HL-60 (cell line): ENCODE measurements at regions not wholly inside any gene's neighbourhood (a gene's known extent, or its start where the extent isn't known, plus 50 kb on each side); places are given as distances from the start of the nearest gene placed in this dataset.

Source experiments
- DNase-seq, 2 experiments: peaks; one replicate each; pipeline ENCODE4 v3.0.0-alpha.2; 2010 to 2020; ENCODE audit warnings: low read depth in 1 of 2, low spot score in 1 of 2
- H3K27ac ChIP-seq: fragments of 250-450 bp; sonication (Bioruptor Pico); replicated peaks from 2 replicates; pipeline ENCODE4 v1.5.1; 2020; ENCODE audit warnings: mild to moderate bottlenecking, moderate library complexity
- H3K27me3 ChIP-seq: fragments of 250-450 bp; sonication (Bioruptor Pico); 2 replicates; pipeline ENCODE4 v1.5.1; 2021; ENCODE audit warnings: mild to moderate bottlenecking, moderate library complexity; ENCODE audit not compliant: insufficient read depth, poor library complexity, severe bottlenecking
- H3K4me3 ChIP-seq: replicated peaks from 2 replicates; pipeline ENCODE4 v1.5.1; 2011; ENCODE audit warnings: mild to moderate bottlenecking, control low read depth, low read length; ENCODE audit not compliant: insufficient read depth
- GABPA ChIP-seq: IDR thresholded peaks from 2 replicates; pipeline ENCODE4 v1.6.1; 2012; ENCODE audit warnings: low read depth
- POLR2AphosphoS5 ChIP-seq: IDR thresholded peaks from 2 replicates; pipeline ENCODE4 v1.6.1; 2012; ENCODE audit warnings: low read depth
- SPI1 ChIP-seq: IDR thresholded peaks from 2 replicates; pipeline ENCODE4 v1.6.1; 2012; ENCODE audit warnings: low read depth, mild to moderate bottlenecking, borderline replicate concordance
- TF ChIP-seq, protein P1 (sequence below): IDR thresholded peaks from 2 replicates; pipeline ENCODE4 v1.6.1; 2012; ENCODE audit warnings: low read depth; ENCODE audit not compliant: insufficient replicate concordance
- TF ChIP-seq, protein P2 (sequence below): IDR thresholded peaks from one replicate; pipeline ENCODE4 v1.5.1; 2011; ENCODE audit warnings: low read length, control low read depth, inconsistent platforms; ENCODE audit not compliant: insufficient read depth

DNA sequence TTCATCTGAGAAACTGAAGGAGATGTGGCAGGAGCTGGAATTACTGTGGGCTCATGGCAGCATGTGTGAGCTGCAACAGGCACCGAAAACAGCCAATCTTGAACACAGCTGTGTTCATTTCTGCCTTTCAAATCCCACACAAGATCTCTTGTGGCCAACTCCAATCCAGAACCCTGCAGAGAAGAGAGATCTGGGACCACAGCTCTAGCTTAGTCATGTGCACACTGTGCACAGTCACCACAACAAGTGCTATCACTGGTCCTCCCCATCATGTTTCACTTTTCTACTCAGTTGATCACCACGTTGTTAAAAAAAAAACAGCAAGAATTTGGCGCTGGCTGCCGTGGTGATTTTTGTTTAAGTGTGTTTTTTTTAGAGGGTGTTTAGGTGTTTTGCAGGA is 254.5 kb upstream of the ELAC2 start:
- Histone ChIP-seq H3K27ac (no peak overlapping the region), H3K27me3 (no peaks in the 10 kb centered on the region), H3K4me3 (no peak overlapping the region)
- TF ChIP-seq SPI1 (no peak), POLR2AphosphoS5 (no peak), GABPA (no peak)
- TF ChIP-seq, protein P1, sequence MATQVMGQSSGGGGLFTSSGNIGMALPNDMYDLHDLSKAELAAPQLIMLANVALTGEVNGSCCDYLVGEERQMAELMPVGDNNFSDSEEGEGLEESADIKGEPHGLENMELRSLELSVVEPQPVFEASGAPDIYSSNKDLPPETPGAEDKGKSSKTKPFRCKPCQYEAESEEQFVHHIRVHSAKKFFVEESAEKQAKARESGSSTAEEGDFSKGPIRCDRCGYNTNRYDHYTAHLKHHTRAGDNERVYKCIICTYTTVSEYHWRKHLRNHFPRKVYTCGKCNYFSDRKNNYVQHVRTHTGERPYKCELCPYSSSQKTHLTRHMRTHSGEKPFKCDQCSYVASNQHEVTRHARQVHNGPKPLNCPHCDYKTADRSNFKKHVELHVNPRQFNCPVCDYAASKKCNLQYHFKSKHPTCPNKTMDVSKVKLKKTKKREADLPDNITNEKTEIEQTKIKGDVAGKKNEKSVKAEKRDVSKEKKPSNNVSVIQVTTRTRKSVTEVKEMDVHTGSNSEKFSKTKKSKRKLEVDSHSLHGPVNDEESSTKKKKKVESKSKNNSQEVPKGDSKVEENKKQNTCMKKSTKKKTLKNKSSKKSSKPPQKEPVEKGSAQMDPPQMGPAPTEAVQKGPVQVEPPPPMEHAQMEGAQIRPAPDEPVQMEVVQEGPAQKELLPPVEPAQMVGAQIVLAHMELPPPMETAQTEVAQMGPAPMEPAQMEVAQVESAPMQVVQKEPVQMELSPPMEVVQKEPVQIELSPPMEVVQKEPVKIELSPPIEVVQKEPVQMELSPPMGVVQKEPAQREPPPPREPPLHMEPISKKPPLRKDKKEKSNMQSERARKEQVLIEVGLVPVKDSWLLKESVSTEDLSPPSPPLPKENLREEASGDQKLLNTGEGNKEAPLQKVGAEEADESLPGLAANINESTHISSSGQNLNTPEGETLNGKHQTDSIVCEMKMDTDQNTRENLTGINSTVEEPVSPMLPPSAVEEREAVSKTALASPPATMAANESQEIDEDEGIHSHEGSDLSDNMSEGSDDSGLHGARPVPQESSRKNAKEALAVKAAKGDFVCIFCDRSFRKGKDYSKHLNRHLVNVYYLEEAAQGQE = no peak
- TF ChIP-seq, protein P2, sequence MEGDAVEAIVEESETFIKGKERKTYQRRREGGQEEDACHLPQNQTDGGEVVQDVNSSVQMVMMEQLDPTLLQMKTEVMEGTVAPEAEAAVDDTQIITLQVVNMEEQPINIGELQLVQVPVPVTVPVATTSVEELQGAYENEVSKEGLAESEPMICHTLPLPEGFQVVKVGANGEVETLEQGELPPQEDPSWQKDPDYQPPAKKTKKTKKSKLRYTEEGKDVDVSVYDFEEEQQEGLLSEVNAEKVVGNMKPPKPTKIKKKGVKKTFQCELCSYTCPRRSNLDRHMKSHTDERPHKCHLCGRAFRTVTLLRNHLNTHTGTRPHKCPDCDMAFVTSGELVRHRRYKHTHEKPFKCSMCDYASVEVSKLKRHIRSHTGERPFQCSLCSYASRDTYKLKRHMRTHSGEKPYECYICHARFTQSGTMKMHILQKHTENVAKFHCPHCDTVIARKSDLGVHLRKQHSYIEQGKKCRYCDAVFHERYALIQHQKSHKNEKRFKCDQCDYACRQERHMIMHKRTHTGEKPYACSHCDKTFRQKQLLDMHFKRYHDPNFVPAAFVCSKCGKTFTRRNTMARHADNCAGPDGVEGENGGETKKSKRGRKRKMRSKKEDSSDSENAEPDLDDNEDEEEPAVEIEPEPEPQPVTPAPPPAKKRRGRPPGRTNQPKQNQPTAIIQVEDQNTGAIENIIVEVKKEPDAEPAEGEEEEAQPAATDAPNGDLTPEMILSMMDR = no peak
- DNase-seq = no peak

DNA sequence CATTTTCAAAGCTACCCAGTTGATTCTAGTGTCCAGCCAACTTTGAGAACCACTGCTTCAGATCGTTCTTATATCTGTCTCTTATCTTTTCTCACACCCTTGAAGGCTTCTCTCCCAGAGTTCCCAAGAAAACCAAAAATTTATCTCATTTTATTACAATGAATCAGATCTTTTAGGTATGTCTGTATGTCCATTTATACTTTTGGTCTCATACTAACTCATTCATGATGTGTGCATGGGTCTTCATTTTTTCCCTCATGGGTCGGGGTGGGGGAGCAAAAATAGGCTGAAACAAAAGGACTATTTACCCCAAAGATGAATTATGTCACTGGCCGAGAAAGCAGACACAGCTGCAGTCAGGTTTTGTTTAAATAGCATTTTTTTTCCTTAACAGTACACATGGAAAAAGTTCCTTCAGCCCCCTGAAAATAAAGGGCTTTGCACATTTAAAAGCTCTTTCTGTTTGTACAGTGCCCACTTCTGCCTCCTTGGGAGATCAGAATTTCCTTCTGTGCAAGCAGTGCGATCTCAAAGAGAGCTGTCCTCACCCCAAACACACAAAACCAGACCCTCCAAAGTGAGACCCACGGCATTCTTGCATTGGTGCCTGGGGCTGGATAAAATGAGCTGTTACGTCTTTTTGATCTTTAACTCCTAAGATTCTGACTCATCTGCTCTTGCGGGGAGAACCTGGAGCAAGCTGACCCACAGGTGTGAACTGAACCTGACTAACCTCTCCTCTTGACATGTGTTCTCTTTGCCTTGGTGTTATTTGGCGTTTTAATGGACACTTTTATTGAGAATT is 251.2 kb upstream of the ELAC2 start:
- Histone ChIP-seq H3K27me3 (no peaks in the 10 kb centered on the region), H3K27ac (no peak overlapping the region), H3K4me3 (no peak overlapping the region)
- no peak for DNase-seq
- TF ChIP-seq GABPA = no peak
- TF ChIP-seq SPI1 = no peak
- TF ChIP-seq POLR2AphosphoS5 = no peak
- TF ChIP-seq, protein P2 = no peak
- TF ChIP-seq, protein P1 = no peak

DNA sequence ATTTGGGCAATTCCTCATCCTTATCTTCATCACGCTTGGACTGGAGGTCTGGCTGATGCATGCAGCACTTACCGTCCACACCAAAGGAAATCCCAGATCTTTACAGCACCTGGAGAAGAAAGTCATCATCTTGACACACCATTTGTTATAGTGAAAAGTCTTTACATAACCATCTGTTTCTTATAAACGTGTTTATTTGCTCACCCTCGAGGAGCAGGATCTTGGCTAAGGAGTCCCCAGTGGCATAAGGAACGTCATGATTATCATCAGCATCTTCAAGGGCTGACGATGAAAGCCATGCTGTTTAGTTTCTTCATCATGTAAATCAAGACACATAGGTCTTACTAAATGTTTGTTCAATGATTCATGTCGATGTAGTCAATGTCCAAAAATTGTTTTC is 248.8 kb upstream of the ELAC2 start:
- TF ChIP-seq, protein P2 = no peak
- no peak for TF ChIP-seq POLR2AphosphoS5
- TF ChIP-seq SPI1 = no peak
- no peak for TF ChIP-seq GABPA
- TF ChIP-seq, protein P1 = no peak
- H3K27me3 ChIP-seq = no peaks in the 10 kb centered on the region
- H3K4me3 ChIP-seq = no peak overlapping the region

More for the DNA sequence above, 248.8 kb upstream of the ELAC2 start:
- DNase-seq = no peak
- no peak overlapping the region for H3K27ac ChIP-seq
